Prostate gland (tissue), 2 donors: ENCODE measurements at regions not wholly inside any gene's neighbourhood (a gene's known extent, or its start where the extent isn't known, plus 50 kb on each side); places are given as distances from the start of the nearest gene placed in this dataset.
A peak's percentile ranks its signal among the peaks of the same experiment; 100 is the strongest.
"Not testable (repeated sequence)": the region's sequence is repeated elsewhere in the genome, so short reads cannot be mapped to it uniquely, and the experiment has no call there.

Source experiments
- DNase-seq: peaks from one replicate; pipeline ENCODE4 v3.0.0-alpha.2; 2019; ENCODE audit warnings: low spot score
- H3K27ac ChIP-seq, 2 donors: fragments of 200-600 bp; sonication (generic); 2 replicates each; pipeline ENCODE4 v1.5.1; 2017 to 2019
- H3K27me3 ChIP-seq: fragments of 200-600 bp; sonication (generic); replicated peaks from 2 replicates; pipeline ENCODE4 v1.5.1; 2019; ENCODE audit not compliant: insufficient read depth
- H3K36me3 ChIP-seq, 2 donors: fragments of 200-600 bp; sonication (generic); 1 replicate in 1 of 2; 2 replicates in 1 of 2; pipeline versions ENCODE4 v1.5.1 to v1.8.1; 2017 to 2019
- H3K4me1 ChIP-seq: fragments of 200-600 bp; sonication (generic); replicated peaks from 2 replicates; pipeline ENCODE4 v1.5.1; 2019
- H3K4me3 ChIP-seq, 2 donors: fragments of 200-600 bp; sonication (generic); 2 replicates each; pipeline ENCODE4 v1.5.1; 2017 to 2019
- H3K9me3 ChIP-seq: fragments of 200-600 bp; sonication (generic); 2 replicates; pipeline ENCODE4 v1.5.1; 2017
- POLR2A ChIP-seq: fragments of 450-650 bp; IDR thresholded peaks from one replicate; pipeline ENCODE4 v1.6.1; 2016; ENCODE audit warnings: antibody characterized with exemption, mild to moderate bottlenecking
- POLR2AphosphoS5 ChIP-seq: sonication (generic); formaldehyde crosslinking; IDR thresholded peaks from one replicate; pipeline ENCODE4 v1.6.1; 2017; ENCODE audit warnings: antibody characterized with exemption
- WGBS: methylation state at CpG from one replicate; pipeline ENCODE4 v1.1.5; 2018; 5-methylcytosine and 5-hydroxymethylcytosine counted together
- intact Hi-C: fragments of 100-400 bp; cut with DNase I; formaldehyde crosslinking; loops from one replicate; pipeline ENCODE4 v1.14.2; 2022
- TF ChIP-seq, protein P1 (sequence below), 4 experiments: fragments of 200-600 bp in 2 of 4; fragments of 450-650 bp in 2 of 4; sonication (generic) in 2 of 4; IDR thresholded peaks; 1 replicate in 3 of 4; 2 replicates in 1 of 4; pipeline ENCODE4 v1.5.1; 2016 to 2019; ENCODE audit warnings: antibody characterized with exemption in 4 of 4, mild to moderate bottlenecking in 2 of 4, moderate library complexity in 2 of 4

GRCh38 chr1:38727684-38728584 lies 131.6 kb downstream of the RRAGC start:
- no peaks in the 10 kb centered on the region for H3K36me3 ChIP-seq
- intact Hi-C loops: no loop called here
- no peak for DNase-seq
- H3K4me3 ChIP-seq: no peak overlapping the region
- no peaks in the 10 kb centered on the region for H3K27me3 ChIP-seq
- H3K9me3 ChIP-seq: no peaks in the 10 kb centered on the region
- WGBS: 23% methylated on average over 20 of the region's 20 CpGs
- no peak for TF ChIP-seq POLR2A
- TF ChIP-seq POLR2AphosphoS5: no peak
- TF ChIP-seq, protein P1, sequence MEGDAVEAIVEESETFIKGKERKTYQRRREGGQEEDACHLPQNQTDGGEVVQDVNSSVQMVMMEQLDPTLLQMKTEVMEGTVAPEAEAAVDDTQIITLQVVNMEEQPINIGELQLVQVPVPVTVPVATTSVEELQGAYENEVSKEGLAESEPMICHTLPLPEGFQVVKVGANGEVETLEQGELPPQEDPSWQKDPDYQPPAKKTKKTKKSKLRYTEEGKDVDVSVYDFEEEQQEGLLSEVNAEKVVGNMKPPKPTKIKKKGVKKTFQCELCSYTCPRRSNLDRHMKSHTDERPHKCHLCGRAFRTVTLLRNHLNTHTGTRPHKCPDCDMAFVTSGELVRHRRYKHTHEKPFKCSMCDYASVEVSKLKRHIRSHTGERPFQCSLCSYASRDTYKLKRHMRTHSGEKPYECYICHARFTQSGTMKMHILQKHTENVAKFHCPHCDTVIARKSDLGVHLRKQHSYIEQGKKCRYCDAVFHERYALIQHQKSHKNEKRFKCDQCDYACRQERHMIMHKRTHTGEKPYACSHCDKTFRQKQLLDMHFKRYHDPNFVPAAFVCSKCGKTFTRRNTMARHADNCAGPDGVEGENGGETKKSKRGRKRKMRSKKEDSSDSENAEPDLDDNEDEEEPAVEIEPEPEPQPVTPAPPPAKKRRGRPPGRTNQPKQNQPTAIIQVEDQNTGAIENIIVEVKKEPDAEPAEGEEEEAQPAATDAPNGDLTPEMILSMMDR (IDR thresholded peaks at IDR 0.05): no peak
- no peak overlapping the region for H3K27ac ChIP-seq
- H3K4me1 ChIP-seq: peaks cover 13% of the 10 kb centered on the region

- H3K9me3 ChIP-seq, intact Hi-C loops, H3K27me3 ChIP-seq, H3K36me3 ChIP-seq, H3K4me3 ChIP-seq: not testable (repeated sequence)
- 49% methylated on average over 8 of the region's 8 CpGs for whole genome bisulfite sequencing
- Histone ChIP-seq H3K4me1 (peaks cover 13% of the 10 kb centered on the region), H3K27ac (peak overlapping the region in 1 of 2 donors; percentile 30)
- peak; percentile 43 for DNase-seq
- TF ChIP-seq POLR2AphosphoS5: peak; percentile 66
Observed at GRCh38 chr1:38725321-38725961, 134.1 kb downstream of the RRAGC start.

DNA sequence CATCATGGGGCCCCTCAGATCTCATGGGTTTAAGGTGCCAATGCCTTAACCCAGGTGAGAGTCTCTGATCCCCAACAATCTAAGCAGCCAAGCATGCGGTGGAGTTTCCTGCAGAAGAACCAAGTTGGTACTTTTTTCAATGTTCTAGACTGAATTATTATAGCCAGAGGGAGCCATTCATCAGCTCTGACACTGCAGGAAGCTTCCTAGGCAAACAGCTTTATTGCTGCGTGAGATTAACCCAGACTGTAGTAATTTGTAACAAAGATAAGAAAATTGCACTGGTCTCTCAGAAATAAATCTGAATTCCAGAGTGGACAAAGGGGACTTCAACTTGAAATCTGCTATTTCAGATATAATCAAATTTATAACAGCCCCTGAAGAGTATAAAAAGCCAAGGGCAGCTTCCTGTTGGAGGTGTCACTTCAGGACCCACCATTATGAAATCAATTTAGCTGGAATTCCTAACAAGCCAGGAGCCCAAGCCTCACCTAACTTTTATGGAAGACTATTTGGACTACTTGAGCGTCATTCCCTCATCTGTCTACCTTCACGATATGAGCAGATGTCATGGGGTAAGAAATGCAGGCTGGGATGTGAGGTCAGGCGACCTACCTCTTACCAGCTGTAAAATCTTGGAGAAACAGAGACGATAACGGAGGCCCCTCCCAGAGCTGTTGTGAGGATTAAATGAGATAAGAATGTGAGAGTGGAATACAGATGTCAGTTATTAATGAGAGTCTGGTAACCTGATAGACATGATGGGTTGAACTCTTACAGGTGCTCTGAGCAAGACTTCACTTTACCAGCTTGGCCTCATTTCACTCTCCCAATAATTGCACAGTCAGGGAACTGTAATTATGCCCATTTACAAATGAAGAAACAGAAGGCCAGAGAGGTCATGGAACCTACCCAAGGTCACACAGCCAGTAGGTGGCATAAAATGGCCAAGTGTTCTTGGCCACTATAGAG lies 135.1 kb downstream of the RRAGC start:
- WGBS: 37% methylated on average over 7 of the region's 7 CpGs
- TF ChIP-seq, protein P1 (IDR thresholded peaks at IDR 0.05): peak in 1 of 4 experiments; percentile 10
- TF ChIP-seq POLR2A (no peak), POLR2AphosphoS5 (no peak)
- intact Hi-C loops: no loop called here
- H3K27ac ChIP-seq: peak overlapping the region in 1 of 2 donors; percentile 30
- H3K36me3 ChIP-seq: no peaks in the 10 kb centered on the region
- H3K4me1 ChIP-seq: peaks cover 13% of the 10 kb centered on the region
- no peaks in the 10 kb centered on the region for H3K9me3 ChIP-seq
- H3K4me3 ChIP-seq: no peak overlapping the region
- no peak for DNase-seq
- H3K27me3 ChIP-seq: no peaks in the 10 kb centered on the region

DNA sequence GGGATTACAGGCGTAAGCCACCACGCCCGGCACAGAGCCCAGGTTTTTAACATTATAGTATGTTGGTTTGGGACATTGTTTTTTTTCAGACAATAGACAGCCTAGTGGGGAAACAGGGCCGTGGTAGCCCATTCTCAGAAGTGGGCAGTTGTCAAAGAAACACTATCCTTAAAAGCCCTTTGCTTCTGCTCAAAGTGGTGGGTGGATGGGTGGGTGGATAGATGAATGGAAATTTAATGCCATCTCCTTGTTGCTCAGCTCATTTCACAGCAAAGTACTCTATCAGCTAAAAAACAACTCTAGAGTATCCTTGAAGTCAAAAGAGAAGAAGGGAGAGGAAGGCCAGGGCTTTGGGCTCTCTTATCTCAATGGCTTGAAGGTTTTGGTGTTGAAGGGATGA lies 137.8 kb downstream of the RRAGC start:
- Histone ChIP-seq H3K27me3 (no peaks in the 10 kb centered on the region), H3K4me3 (no peak overlapping the region), H3K27ac (no peak overlapping the region), H3K36me3 (no peaks in the 10 kb centered on the region), H3K4me1 (peaks cover 13% of the 10 kb centered on the region), H3K9me3 (no peaks in the 10 kb centered on the region)
- TF ChIP-seq, protein P1 (IDR thresholded peaks at IDR 0.05): no peak
- no peak for TF ChIP-seq POLR2AphosphoS5
- no peak for TF ChIP-seq POLR2A
- intact Hi-C loops: no loop called here
- DNase-seq: no peak
- WGBS: 93% methylated on average over 4 of the region's 4 CpGs

DNA sequence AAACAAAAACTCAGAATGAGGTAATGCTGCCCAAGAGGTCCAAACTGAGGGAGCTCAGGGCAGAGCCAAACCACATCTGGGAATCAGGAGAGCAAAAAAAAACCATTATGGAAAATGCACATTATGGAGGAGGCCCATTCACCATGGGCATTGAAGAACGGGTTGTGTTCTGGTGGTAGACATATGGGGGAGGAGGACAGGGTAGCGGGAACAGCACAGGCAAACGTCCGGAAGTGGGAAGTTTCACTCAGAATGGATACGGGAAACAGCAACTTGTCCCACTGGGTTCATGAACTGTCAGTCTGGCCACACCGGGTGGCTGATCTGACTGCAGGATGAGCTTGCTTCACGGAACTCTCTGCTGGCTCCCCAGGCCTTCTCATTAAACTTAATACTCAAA lies 139.7 kb downstream of the RRAGC start:
- TF ChIP-seq POLR2AphosphoS5 (no peak), POLR2A (no peak)
- TF ChIP-seq, protein P1 (IDR thresholded peaks at IDR 0.05): no peak
- H3K4me1 ChIP-seq: peaks cover 13% of the 10 kb centered on the region
- H3K27me3 ChIP-seq: no peaks in the 10 kb centered on the region
- no peak for DNase-seq
- intact Hi-C loops: no loop called here
- H3K9me3 ChIP-seq: no peaks in the 10 kb centered on the region
- no peak overlapping the region for H3K27ac ChIP-seq
- H3K36me3 ChIP-seq: no peaks in the 10 kb centered on the region
- 72% methylated on average over 7 of the region's 7 CpGs for WGBS
- no peak overlapping the region for H3K4me3 ChIP-seq
